Activated naive CD4-positive, alpha-beta T cell treated with anti-CD3 and anti-CD28 coated beads, Interleukin-2, amount 10 ng/mL, durations not matched to agents 7 days and 5 days (primary cell): ENCODE measurements at regions not wholly inside any gene's neighbourhood (a gene's known extent, or its start where the extent isn't known, plus 50 kb on each side); places are given as distances from the start of the nearest gene placed in this dataset.

ENCODE experiments used
- CTCF ChIA-PET: fragments of 350-600 bp; sonication (Branson Sonifier 250); formaldehyde crosslinking; loops from one replicate; lab custom pipeline; 2021; ENCODE audit warnings: antibody characterized with exemption; lab: Charles Lee
- DNase-seq: peaks from one replicate; pipeline ENCODE4 v3.0.0-alpha.2; 2020
- H3K27ac Mint-ChIP-seq: one replicate; pipeline ENCODE4 v1.8.0; 2021; ENCODE audit warnings: mild to moderate bottlenecking, moderate library complexity, mixed read lengths
- H3K27me3 Mint-ChIP-seq: one replicate; pipeline ENCODE4 v1.8.0; 2021; ENCODE audit warnings: mild to moderate bottlenecking, mixed read lengths
- H3K36me3 Mint-ChIP-seq: one replicate; pipeline ENCODE4 v1.8.0; 2021; ENCODE audit warnings: mixed read lengths
- H3K4me1 Mint-ChIP-seq: one replicate; pipeline ENCODE4 v1.8.0; 2021; ENCODE audit warnings: mixed read lengths
- H3K4me3 Mint-ChIP-seq: one replicate; pipeline ENCODE4 v1.8.0; 2021; ENCODE audit warnings: mild to moderate bottlenecking, moderate library complexity, mixed read lengths
- H3K9me3 Mint-ChIP-seq: one replicate; pipeline ENCODE4 v1.8.0; 2021; ENCODE audit warnings: mixed read lengths

DNA sequence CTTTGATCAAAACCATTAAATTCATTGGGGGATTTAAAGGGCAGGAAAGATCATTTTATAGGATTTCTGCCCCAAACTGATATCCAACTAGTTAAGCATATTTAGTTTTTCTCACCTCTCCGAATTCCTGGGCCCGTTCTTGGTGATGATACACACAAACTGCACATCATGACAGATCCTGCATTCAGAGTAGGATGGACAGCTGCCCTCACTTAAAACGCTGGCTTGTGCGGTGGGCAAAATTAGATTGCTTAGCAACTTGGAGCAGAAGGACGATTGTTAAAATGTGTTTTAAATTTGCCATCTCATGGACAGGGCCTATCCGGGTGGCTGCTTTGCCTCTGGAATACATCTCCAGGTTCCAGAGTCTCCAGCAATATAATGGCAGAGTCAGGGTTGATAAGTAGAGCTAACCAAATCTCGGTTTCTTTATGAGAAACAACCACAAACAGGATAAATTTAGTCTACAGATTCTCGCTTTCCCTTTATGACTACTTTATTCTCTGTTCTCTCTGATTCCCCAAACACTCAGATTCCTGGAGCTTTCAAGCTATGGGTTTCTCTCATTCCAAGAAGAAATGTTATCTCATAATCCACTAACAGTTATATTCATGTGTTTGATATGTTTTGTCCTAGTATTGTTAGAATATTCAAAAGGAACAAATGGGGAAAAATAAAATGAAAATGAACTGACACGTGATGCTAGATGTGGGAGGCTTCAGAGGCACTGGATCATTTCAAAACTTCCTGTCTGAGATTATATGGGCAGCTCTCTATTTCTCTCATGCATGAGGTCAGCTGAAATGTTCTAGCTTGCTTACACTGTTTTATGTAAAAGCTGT is 1014.1 kb upstream of the SEMA6D start:
- peaks cover 6% of the 10 kb centered on the region for H3K9me3 Mint-ChIP-seq
- DNase-seq: no peak
- no peak overlapping the region for H3K27ac Mint-ChIP-seq
- H3K4me1 Mint-ChIP-seq: no peaks in the 10 kb centered on the region
- CTCF ChIA-PET: no interaction called here
- no peak overlapping the region for H3K4me3 Mint-ChIP-seq
- H3K36me3 Mint-ChIP-seq: no peaks in the 10 kb centered on the region
- no peaks in the 10 kb centered on the region for H3K27me3 Mint-ChIP-seq

DNA sequence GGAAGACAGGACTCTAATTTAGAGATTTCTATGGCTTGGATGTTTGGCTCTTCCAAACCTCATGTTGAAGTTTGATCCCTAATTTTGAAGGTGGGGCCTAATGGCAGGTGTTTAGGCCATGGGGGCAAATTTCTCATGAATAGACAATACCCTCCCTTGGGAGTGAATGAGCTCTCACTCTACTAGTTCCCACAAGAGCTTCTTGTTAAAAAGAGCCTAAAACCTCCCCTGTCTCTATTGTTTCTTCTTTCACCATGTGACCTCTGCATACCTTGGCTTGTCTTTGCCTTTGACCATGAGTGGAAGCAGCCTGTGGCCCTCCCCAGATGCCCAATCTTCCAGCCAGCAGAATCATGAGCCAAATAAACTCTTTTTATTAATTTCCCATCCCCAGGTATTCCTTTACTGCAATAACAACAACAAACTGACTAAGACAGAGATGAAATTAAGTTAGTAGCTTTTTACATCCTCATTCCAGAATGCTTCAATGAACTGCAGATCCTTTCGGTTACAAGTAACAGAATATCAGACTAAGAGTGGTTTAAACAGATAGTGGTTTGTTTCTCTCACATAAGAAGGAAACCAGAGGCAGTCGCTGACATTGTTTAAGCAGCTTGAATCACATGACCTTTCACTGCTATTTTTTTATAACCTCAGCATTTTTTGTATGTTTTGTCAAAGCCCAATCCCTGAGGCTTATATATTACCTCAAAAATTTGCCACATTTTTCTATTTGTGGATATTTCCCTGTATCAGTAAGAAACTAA is 1013.3 kb upstream of the SEMA6D start:
- no peak for DNase-seq

DNA sequence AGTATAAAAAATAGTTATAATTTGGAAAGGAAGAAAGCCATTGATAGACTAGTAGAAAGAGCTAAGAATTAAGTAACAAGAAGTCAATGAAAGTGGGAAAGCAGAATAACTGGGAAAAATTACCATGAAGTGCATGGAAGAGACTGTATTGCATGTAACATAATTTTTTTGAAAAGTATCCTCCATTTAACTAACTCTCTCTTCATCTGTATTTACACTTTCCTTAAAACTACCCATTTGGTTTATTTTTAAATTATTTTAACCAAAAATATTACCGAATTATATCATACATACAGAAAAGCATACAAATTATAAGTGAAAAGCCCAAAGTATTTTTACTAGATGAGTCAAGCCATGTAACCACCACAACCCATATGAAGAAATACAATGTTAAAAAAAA is 1009.9 kb upstream of the SEMA6D start:
- Mint-ChIP-seq H3K9me3 (peaks cover 6% of the 10 kb centered on the region), H3K27ac (no peak overlapping the region), H3K27me3 (no peaks in the 10 kb centered on the region), H3K4me1 (no peaks in the 10 kb centered on the region), H3K36me3 (no peaks in the 10 kb centered on the region), H3K4me3 (no peak overlapping the region)
- DNase-seq: no peak
- CTCF ChIA-PET: no interaction called here

More for the DNA sequence above, 1013.3 kb upstream of the SEMA6D start:
- Mint-ChIP-seq H3K4me3 (no peak overlapping the region), H3K27ac (no peak overlapping the region), H3K36me3 (no peaks in the 10 kb centered on the region), H3K4me1 (no peaks in the 10 kb centered on the region), H3K27me3 (no peaks in the 10 kb centered on the region), H3K9me3 (peaks cover 6% of the 10 kb centered on the region)
- CTCF ChIA-PET: no interaction called here

DNA sequence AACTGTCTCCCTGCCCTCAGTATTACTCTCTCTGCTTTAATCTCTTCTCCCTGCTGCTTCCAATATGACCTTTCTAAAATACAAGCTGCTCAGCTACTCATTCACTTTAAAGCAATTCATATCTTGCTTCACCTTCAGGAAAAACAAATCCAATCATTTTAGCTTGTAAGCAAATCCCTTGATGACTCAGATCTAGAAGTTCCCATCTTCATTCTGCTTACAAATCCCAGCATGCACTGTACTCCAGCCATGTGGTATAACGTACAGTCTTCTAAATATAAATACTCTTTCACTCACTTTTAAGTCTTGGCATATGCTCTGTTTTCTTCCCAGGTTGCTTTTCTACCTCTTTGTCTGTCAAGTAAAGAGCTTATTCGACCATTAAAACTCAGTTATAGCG is 1009.1 kb upstream of the SEMA6D start:
- CTCF ChIA-PET: no interaction called here
- peaks cover 6% of the 10 kb centered on the region for H3K9me3 Mint-ChIP-seq
- H3K27me3 Mint-ChIP-seq: no peaks in the 10 kb centered on the region
- no peaks in the 10 kb centered on the region for H3K36me3 Mint-ChIP-seq
- H3K4me1 Mint-ChIP-seq: no peaks in the 10 kb centered on the region
- H3K4me3 Mint-ChIP-seq: no peak overlapping the region
- no peak overlapping the region for H3K27ac Mint-ChIP-seq
- no peak for DNase-seq

DNA sequence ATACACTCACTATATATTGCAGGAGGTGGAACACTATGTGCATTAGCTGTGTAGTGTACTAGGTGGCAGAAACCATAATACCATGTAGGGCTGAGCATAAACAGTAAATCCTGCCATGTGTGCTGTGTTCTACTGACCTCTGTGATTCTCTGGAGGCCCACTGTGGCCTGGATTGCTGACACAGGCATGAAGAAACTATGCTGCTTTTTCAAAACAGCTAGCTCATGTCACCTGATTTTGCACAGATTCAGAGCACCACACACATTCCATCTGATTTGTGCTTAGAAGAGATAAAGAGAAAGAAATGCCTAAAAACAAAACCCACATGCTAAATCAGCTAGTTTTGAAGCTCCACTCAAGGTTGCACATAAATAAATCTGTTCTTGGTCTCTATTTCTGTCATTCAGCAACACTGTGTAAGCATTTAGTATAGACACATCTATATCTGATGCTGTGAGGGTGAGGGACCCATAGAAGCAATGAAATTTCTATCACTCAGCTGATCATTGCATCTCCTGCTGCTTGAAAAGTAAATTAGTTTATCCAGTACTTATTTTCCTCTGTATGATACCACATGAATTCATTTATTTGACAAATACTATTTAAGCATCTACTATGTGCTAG is 1007.7 kb upstream of the SEMA6D start:
- Mint-ChIP-seq H3K9me3 (peaks cover 8% of the 10 kb centered on the region), H3K4me3 (no peak overlapping the region), H3K27ac (no peak overlapping the region), H3K4me1 (no peaks in the 10 kb centered on the region), H3K36me3 (no peaks in the 10 kb centered on the region), H3K27me3 (no peaks in the 10 kb centered on the region)
- CTCF ChIA-PET: no interaction called here
- DNase-seq: no peak

DNA sequence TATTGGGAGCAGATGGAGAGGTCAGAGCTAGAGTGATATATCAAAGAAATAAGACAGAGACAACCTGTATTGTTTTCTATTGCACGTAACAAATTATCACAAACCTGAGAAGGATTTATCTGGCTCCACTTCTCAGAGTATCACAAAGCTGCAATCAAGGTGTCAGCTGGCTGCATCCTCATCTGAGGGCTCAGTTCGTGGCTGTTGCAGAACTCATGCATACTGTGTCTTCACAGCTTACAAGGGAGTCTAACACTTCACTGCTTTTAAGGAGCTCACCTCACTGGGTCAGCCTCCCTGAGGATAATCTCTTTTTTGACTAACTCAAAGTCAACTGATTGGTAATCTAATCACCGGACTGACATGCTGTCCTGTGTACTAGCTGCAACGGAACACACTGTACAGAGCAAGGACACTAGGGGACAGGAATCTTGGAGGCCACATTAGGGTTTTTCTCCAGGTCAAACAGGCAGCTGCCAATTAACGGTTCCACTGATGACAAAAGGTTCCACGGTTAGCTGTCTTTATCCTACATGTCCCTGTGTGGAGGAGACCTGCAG is 1006.8 kb upstream of the SEMA6D start:
- Mint-ChIP-seq H3K27me3 (no peaks in the 10 kb centered on the region), H3K4me1 (no peaks in the 10 kb centered on the region), H3K36me3 (no peaks in the 10 kb centered on the region), H3K27ac (no peak overlapping the region), H3K9me3 (peaks cover 5% of the 10 kb centered on the region), H3K4me3 (no peak overlapping the region)
- CTCF ChIA-PET: interaction anchor here (1.2 kb wide), 1 partner anchor 8 kb away, joined by 4 read pairs; no protein-coding TSS in a partner anchor
- no peak for DNase-seq

DNA sequence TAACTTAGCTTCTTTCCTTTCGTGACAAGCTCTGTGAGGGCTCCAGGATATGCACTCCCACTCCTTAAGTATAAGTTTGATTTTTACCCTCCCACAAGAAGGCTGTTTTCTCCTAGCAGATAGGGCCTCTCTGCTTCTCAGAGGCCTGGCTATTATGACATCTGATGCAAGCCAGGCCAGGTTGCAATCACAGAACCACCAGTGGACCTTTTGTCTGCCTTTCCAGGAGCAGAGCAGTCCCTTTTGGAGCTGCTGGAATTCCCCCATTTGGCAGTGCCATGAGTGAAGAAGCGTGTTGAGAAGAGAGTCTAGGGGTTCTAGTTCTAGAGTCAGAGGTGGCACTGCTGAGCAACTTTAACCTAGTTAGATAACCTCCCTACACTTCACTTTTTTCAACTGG is 1004.3 kb upstream of the SEMA6D start:
- Mint-ChIP-seq H3K9me3 (peaks cover 2% of the 10 kb centered on the region), H3K36me3 (no peaks in the 10 kb centered on the region), H3K4me1 (no peaks in the 10 kb centered on the region), H3K27ac (no peak overlapping the region), H3K27me3 (no peaks in the 10 kb centered on the region), H3K4me3 (no peak overlapping the region)
- CTCF ChIA-PET: no interaction called here
- no peak for DNase-seq

DNA sequence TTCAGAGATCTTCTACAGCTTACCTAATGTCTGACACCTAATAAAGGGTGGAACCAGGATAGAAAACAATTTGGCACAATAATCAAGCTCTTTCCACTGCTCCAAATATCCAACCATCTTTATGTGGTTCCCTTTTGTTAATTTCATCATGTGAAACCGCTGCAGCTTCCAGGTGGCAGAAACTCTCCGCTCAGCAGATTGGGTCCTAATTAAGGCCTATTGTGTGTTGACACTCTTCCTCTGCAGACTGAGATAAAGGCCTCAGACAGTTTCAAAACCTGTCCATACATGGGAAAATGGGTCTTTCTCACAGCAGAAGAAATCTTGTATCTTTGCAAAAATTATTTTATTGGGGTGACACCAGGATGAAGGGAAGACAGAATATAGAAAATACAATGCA is 1002.4 kb upstream of the SEMA6D start:
- CTCF ChIA-PET: no interaction called here
- Mint-ChIP-seq H3K27ac (no peak overlapping the region), H3K4me1 (no peaks in the 10 kb centered on the region), H3K36me3 (no peaks in the 10 kb centered on the region), H3K4me3 (no peak overlapping the region), H3K27me3 (no peaks in the 10 kb centered on the region), H3K9me3 (peaks cover 3% of the 10 kb centered on the region)
- no peak for DNase-seq

DNA sequence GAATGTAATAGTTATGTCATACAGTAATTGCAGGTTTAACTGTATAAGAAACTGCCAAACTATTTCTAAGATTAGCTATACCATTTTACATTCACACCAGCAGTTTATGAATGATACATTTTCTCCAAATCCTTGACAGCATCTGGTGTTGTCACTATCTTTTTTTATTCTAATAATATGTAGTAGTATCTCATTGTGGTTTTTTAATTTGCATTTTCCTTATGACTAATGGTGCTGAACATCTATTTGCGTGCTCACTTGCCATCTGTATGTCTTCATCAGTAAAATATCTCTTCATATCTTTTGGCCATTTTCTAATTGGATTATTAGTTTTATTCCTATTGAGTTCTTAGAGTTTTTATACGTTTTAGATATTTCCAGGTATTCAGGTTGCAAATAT is 994.0 kb upstream of the SEMA6D start:
- Mint-ChIP-seq H3K9me3 (peaks cover 13% of the 10 kb centered on the region), H3K27ac (no peak overlapping the region), H3K27me3 (no peaks in the 10 kb centered on the region), H3K4me1 (no peaks in the 10 kb centered on the region), H3K36me3 (no peaks in the 10 kb centered on the region), H3K4me3 (no peak overlapping the region)
- DNase-seq: no peak
- CTCF ChIA-PET: no interaction called here

DNA sequence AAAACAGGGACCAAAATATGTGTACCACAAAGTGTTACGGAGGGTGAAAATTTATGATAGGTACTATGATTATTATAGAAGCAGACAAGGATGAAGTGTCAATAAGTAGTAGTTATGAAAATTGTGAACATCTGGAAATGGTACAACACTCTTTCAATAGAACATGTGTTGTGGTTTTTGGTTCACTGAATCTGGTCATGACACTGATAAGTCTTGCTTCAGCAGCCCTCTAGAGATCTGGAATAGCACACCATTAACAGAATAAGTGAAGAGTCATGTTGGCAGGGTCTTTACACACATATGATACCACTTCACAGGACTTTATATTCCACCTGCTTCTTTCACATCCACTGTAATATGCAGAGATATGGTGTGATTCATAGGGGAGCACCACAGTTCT is 985.2 kb upstream of the SEMA6D start:
- no peaks in the 10 kb centered on the region for H3K27me3 Mint-ChIP-seq

DNA sequence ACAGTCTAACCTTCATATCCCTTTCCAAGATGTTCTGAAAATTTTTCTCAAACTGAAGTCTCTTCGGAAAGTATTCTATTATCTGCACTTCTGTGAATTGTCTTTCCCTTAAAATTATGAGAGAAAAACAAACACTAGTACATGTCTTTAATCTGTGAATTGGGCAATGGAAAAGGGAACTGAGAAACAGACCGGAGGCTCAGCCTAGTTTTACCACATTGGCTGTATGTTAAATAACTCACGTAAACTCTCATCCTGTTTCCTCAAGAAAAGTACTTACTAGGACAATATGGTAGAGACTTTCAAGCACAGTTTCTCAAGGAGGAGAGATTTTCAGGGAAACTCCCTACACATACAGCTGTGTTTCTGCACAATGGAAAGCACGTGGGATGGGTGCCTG is 982.2 kb upstream of the SEMA6D start:
- Mint-ChIP-seq H3K4me3 (no peak overlapping the region), H3K4me1 (no peaks in the 10 kb centered on the region)

More for the DNA sequence above, 985.2 kb upstream of the SEMA6D start:
- CTCF ChIA-PET: no interaction called here
- no peaks in the 10 kb centered on the region for H3K4me1 Mint-ChIP-seq
- H3K36me3 Mint-ChIP-seq: no peaks in the 10 kb centered on the region
- peaks cover 21% of the 10 kb centered on the region for H3K9me3 Mint-ChIP-seq
- no peak for DNase-seq
- H3K4me3 Mint-ChIP-seq: no peak overlapping the region
- H3K27ac Mint-ChIP-seq: no peak overlapping the region

DNA sequence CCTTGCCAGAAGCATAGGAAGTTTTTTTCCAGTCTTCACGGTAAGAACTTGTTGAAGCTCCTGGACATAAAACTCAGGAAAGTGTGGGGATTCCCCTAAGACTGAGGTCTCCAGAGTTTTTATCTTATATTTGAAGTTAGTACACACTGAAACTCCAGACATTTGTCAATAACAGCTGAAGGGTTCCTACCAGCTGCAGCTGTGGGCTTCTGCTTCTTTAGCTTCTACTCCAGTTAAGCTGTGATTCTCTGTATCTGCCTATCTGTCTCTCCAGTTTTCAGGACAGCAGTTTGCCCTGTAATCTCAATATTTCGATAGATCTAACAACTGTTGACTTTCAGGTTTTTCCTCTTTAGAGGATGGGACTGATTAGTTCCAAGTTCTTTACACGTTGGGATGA is 966.0 kb upstream of the SEMA6D start:
- Mint-ChIP-seq H3K27me3 (no peaks in the 10 kb centered on the region), H3K27ac (no peak overlapping the region), H3K36me3 (no peaks in the 10 kb centered on the region), H3K4me3 (no peak overlapping the region), H3K4me1 (no peaks in the 10 kb centered on the region), H3K9me3 (peaks cover 11% of the 10 kb centered on the region)
- DNase-seq: no peak
- CTCF ChIA-PET: no interaction called here

More for the DNA sequence above, 982.2 kb upstream of the SEMA6D start:
- Mint-ChIP-seq H3K36me3 (no peaks in the 10 kb centered on the region), H3K9me3 (peaks cover 10% of the 10 kb centered on the region), H3K27me3 (no peaks in the 10 kb centered on the region), H3K27ac (no peak overlapping the region)
- CTCF ChIA-PET: no interaction called here
- no peak for DNase-seq

DNA sequence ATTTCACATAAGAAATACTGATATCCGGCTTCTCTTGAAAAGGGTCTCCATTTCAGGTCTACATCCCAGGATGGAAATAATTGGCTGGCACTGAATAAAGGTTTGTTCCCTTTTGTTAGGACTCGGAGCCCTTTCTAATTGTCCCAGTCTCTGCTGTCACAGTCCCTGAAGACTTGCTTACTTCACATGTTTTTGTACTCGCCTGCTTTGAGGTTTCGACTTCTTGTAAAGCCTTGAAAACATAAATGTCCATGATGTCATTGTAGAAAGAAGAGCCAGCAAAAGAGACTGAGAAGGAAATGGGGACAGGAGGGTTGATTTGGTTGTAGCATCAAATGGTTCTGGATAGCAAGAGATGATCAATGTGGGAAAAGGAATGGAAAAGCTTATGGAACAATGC is 963.4 kb upstream of the SEMA6D start:
- Mint-ChIP-seq H3K4me1 (no peaks in the 10 kb centered on the region), H3K4me3 (no peak overlapping the region), H3K27ac (no peak overlapping the region), H3K36me3 (no peaks in the 10 kb centered on the region), H3K9me3 (peaks cover 18% of the 10 kb centered on the region), H3K27me3 (no peaks in the 10 kb centered on the region)
- CTCF ChIA-PET: no interaction called here
- no peak for DNase-seq

DNA sequence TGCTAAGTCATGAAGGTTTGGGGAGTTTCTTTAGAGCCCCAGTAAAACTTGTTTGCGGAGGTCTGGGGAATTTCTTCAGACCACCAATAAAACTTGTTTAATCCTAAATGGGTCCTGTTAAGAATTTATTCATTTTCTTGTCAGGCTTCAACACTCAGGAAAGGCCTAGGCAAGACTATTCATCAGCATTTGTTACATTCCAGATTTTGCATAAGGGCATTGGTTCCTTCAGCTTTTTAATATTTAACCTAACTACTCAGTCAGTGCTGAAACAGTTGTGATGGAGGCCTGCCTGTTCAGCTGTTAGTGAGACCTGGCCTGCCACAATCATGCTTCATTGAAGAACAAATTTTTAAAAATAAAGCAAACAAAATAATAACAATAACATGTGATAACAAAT is 954.2 kb upstream of the SEMA6D start:
- H3K27ac Mint-ChIP-seq: no peak overlapping the region
- peaks cover 6% of the 10 kb centered on the region for H3K9me3 Mint-ChIP-seq
- DNase-seq: no peak
- H3K4me3 Mint-ChIP-seq: no peak overlapping the region
- H3K4me1 Mint-ChIP-seq: no peaks in the 10 kb centered on the region
- H3K27me3 Mint-ChIP-seq: no peaks in the 10 kb centered on the region
- H3K36me3 Mint-ChIP-seq: no peaks in the 10 kb centered on the region
- CTCF ChIA-PET: no interaction called here
